ENCODE measurements at regions not wholly inside any gene's neighbourhood (a gene's known extent, or its start where the extent isn't known, plus 50 kb on each side); places are given as distances from the start of the nearest gene placed in this dataset.
"Not testable (repeated sequence)": the region's sequence is repeated elsewhere in the genome, so short reads cannot be mapped to it uniquely, and the experiment has no call there.

DNA sequence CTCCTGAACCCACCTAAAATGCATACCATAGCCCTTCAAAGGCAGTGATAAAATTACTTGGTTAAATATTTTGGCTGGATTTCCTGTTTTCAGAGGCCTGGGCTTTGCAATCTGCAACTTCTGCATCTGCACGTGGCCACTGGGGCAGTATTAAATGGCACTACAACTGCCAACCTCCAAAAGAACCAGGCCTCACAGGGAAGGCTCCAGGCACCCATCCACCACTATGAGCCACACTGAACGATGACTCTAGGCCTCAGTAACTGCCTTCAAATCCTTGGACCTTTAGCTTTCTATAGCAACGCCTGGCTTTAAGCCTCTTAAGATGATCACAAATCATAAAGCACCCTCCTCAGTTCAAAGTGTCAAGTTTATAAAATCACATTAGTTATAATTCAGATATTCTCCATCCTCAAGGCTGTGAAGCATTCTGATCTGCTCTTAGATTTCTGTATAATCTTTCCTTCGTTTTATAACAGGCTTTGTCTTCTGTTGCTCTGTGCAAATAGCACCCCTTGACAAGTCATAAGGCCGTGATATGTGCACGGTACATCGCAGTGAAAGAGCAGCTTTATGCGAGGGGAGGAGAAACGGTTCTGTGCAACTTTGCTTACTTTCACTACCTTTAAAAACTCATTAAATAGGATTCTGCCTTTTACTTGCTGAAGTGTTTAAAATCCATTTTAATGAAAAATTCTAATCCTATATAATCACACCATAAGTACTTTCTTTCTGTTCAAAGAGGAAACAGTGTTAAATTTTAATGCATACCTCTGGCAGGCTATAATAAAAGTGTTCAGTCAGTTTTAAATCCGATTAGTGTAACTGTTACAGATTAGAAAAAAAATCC is 196.4 kb upstream of the G2E3 start:
- no peak for DNase-seq (ENCODE audit: low read depth, low spot score)

- DNase-seq (ENCODE audit: low read depth, low spot score) = not testable (repeated sequence)
Observed at GRCh38 chr14:30363219-30363880, 195.6 kb upstream of the G2E3 start.

DNA sequence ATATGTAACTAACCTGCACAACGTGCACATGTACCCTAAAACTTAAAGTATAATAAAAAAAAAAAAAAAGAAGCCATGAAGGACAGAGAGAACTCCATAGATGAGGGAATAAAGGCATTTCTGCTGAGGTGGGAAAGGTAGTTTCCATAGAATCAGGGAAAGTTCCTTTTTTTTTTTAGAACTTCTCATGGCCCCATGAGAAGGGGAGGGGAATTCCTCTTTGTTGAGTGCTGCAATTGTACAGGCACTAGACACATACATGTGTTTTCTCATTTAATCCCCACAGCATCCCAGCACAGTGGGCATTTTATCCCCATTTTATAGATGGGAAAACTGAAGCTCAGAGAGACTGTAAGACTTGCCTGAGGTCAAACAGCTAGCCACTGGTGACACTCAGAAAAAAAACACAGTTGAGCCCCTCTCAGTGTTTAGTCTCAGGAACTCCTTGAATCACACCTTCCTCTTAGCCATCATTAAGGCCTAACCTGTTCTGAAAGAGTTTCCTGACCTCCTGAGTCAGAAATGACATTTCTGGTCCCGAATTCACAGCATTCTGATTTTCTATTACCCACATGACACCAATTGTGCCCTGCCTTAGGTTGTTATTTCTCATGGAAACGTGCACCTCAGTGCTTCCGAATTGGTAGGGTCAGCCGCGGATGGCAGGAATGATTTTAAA is 189.3 kb upstream of the G2E3 start:
- no peak for DNase-seq (ENCODE audit: low read depth, low spot score)

DNA sequence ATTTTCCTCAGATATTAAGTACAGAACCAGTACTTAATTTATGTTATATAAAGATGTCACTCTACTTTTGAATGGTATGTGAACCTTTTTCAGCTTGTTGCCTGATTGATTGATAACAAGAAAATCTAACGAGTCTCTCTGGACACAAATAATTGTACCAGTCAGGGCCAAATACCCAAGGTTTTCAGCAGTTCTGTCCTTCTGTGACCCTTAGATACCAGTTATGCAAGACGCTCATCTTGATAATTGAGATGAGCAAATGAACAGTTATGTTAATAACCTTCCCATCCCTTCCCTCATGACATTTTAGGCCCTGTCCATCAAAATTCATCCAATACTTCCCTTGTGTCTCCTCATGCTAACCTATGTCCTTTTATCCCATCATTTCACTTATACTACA is 185.9 kb upstream of the G2E3 start:
- no peak for DNase-seq (ENCODE audit: low read depth, low spot score)

DNA sequence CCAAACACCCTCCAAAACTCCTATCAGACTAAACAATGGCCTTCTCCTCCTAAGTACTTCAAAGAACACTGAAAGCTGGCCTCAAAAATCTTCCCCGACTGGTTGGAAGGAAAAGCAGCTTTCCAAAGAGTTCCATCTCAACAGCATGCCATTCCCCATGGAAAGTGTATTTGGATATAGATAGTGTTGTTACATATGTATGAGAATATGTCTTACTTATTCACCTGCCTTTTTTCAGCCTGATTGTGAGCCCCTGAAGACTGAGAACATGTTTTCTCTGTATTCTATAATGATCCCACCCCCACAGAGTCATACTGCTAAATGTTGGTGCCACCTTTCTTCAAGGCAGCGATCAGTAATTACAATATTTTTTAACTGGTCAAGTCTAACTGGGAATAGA is 185.4 kb upstream of the G2E3 start:
- DNase-seq (ENCODE audit: low read depth, low spot score) = no peak

DNA sequence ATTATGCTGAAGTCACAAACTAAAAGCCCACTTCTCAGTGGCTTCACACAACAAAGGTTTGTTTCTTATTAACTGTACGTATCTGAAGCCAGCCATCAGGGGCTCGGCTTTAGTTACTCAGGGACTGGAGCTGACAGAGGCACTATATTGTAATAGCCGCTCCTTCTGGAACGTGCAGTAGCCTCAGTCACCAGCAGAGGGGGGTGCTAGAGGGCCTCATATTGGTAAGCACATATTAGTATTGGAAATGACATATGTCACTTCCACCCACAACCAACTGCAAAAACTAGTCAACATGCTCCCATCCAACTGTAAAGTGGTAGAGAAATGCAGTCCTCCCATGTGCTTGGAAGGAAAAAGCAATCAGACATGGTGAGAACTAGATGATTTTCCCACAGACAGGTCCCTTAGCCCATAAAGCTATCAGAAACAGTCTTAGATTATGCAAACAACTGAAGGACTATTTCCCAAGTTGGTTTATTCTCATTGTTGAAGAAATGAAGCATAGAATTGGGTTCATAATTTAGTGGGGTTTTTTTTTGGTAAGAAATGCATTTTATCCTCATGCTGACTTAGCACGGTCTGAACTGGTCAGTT is 183.6 kb upstream of the G2E3 start:
- DNase-seq (ENCODE audit: low read depth, low spot score) = peak; percentile 23

DNA sequence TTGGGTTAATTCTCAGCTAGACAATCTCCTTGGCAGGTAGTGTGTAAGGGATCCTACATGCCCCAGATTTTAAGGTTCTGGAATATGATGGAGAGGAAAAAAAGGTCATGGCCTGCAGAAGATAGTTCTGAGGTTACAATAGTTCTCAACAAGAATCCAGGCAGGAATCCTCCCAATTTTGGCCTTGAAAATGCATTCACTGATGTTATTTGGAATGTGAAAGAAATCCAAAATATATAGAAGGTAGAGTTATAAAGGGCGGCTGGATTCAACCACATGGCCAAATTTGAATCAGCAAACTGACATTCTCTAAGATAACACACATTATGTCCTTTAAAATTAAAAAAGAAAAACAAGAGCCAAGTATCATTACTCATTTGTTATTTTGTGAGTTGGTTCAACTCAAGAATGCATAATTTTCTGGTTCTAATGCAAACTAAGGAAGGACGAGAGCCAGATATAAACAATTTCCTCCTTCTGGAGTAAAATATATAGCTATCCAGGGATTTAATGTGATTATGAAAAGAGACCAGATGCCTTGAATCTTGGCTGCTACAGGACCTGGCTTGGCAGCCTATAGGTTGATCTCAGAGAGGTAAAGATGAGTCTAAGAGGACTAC is 177.0 kb upstream of the G2E3 start:
- no peak for DNase-seq (ENCODE audit: low read depth, low spot score)

- DNase-seq (ENCODE audit: low read depth, low spot score) = no peak
Observed at GRCh38 chr14:30385925-30386324, 173.0 kb upstream of the G2E3 start.

DNA sequence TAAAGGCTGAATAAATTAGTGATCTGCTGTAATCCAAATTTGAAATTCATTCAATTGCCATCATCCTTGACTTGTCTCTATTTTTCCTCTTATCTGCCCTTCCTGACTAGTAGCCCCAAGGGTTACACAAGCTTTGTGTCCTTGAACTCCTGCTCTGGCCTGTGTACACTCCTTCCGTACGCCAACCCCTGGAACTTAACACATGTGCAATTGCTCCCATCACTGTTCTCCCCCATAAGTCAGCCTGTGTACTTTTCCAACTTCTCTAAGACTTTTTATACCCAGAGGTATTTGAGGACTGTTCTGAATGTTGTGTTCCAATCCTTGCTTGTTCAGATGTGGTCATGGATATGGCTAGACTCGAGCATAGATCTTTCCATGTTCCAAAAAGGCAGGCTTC is 171.1 kb upstream of the G2E3 start:
- DNase-seq (ENCODE audit: low read depth, low spot score) = no peak

DNA sequence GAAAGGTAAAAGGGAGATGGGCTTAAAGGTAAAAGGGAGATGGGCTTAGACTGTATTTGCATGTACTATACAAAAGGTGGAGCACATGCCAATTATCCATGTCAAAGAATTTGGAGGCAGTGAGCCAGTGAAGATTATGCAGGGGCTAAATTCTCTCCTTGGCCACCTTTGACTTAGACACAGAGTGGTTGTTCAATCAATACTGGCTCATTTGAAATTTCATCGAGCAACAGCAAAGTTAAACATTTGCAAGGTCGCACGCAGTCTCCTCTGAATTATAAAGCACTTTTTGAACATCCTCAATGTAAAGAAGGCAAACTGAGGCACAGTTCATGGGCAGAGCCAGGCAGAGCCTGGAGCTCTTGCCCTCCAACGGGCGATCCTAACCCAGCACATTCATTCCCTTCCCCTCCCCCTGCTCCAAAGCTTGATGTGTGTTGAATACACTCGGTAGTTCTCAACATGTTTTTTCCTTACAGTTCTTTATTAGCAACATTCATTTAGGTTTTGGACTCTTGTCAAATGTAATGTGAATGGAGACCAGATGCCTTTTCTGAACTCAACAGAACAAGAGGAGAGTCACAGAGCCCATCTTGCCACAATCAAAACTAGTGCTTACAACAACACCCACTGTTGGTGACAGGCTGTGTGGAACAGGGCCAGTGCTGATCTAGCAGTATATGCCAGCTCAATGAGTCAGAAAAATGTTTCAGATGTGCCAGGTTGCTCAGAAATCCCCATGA is 169.7 kb upstream of the G2E3 start:
- DNase-seq (ENCODE audit: low read depth, low spot score) = no peak

DNA sequence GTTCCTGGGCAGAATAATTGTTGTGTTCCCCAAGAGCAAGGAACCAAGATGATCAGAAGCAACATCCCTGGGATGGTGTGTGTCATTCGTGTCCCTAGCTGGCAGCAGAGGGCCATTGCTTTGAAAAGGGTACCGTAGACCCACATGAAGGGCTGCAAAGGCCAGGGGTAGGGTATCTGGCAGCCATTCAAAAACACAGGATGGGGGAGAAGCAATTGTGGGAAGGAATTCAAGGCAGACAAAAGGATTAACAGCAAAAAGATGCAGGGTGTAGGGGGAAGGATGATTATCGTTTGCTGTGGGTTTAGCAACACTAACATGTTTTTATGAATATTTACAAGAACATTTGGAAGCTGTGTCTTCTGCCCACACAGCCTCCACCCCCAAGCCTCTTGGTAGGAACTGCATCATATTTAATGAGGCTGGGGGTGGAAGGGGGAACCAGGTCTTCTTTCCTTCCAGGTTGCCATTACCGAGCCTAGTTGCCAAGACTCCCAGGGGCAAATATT is 169.0 kb upstream of the G2E3 start:
- no peak for DNase-seq (ENCODE audit: low read depth, low spot score)

DNA sequence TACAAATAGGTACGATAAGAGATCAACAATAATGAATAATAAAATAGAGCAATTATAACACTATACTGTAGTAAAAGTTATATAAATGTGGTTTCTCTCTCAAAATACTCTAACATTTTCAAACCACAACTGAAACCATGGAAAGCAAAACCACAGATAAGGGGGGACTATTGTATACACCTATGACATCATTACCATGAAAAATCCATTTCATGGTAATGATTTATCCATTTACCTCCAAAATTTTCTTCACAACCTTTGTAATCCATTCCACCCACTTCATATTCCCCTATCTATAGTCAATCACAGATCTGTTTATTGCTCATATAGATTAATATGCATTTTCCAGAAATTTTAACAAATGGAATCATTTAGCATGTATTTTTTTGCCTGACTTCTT is 163.9 kb upstream of the G2E3 start:
- no peak for DNase-seq (ENCODE audit: low read depth, low spot score)

GRCh38 chr14:30402846-30403245 is 156.1 kb upstream of the G2E3 start:
- DNase-seq (ENCODE audit: low read depth, low spot score) = no peak

DNA sequence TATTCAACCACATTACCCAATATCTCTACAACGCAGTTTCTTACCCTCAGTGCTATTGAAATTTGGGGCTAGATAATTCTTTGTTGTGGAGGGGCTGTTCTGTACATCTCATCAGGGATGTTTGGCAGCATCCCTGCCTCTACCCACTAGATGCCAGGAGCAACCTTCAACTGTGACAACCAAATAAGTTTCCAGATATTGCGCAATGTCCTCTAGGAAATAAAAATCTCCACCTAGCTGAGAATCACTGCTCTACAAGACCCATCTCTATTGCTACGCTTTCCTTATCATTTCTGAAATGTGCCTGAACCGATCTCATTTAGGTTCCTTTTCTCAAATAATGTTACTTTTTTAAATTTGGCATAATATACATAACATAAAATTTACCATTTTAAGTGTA is 155.2 kb upstream of the G2E3 start:
- DNase-seq (ENCODE audit: low read depth, low spot score) = no peak

DNA sequence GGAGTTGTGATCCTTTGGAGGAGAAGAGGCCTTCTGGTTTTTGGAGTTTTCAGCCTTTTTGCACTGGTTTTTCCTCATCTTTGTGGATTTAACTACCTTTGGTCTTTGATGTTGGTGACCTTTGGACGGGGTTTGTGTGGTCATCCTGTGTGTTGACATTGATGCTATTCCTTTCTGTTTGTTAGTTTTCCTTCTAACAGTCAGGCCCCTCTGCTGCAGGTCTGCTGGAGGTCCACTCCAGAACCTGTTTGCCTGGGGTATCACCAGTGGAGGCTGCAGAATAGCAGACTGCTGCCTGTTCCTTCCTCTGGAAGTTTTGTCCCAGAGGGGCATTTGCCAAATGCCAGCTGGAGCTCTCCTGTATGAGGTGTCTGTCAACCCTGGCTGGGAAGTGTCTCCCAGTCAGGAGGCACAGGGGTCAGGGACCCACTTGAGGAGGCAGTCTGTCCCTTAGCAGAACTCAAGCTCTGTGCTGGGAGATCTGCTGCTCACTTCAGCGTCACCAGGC is 149.4 kb upstream of the G2E3 start:
- DNase-seq (ENCODE audit: low read depth, low spot score) = not testable (repeated sequence)

DNA sequence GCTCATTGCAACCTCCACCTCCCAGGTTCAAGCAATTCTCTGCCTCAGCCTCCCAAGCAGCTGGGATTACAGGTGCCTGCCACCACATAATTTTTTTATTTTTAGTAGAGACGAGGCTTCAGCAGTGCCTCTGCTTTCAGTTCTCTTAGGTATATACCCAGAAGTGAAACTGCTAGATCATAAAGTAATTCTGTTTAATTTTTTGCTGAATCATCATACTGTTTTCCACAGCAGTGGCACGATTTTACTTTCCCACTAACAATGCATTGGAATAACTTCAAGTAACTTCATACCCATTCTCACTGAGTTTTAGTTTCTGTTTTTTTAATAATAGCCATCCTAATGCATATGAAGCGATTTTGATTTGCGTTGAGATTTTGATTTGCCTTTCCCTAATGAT is 148.0 kb upstream of the G2E3 start:
- DNase-seq (ENCODE audit: low read depth, low spot score) = no peak

DNA sequence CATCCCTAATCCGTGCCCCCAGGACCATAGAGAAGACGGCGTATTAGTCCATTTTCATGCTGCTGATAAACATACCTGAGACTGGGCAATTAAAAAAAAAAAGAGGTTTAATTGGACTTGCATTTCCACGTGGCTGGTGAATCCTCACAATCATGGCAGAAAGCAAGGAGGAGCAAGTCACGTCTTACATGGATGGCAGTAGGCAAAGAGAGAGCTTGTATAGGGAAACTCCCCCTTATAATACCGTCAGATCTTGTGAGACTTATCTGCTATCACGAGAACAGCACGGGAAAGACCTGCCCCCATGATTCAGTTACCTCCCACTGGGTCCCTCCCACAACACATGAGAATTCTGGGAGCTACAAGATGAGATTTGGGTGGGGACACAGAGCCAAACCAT is 145.8 kb upstream of the G2E3 start:
- DNase-seq (ENCODE audit: low read depth, low spot score) = not testable (repeated sequence)

DNA sequence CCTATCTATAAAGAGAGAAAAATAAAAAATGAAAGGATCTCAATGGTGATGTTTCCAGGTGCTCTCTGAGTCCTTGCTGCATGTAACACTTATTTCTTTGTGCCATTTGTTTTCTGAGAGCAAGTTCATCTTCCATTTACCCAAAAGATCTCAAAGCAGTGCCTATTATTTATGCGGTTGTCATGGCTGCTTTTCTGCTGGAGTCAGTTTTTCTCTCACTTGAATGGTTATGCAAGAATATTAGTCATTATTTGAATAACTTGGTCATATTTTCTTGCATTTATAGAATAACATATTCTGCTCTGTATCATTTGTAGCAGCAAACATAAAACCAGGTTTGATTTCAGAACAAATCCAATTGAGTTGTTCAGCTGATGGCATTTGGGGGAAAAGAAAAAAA is 141.8 kb upstream of the G2E3 start:
- DNase-seq (ENCODE audit: low read depth, low spot score) = no peak

GRCh38 chr14:30417999-30418398 is 141.0 kb upstream of the G2E3 start:
- DNase-seq (ENCODE audit: low read depth, low spot score) = no peak

DNA sequence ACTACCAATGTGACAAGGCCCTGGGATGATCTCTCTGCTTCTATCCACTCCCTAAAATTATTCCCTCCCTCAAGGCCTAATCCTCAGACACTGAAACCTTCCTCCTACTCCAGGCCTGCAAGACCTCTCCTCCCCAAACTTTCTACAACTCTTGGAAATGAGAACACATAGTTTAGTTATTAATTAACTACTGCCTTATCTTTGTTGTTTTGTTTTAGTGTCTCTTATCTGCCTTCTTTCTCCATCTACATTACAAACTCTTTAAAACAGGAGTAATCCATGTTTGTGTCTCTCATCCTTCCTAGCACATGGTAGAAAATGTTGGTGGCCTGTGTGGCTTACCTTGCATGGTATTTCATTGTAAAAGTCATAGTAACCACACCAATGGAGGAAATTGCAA is 139.9 kb upstream of the G2E3 start:
- no peak for DNase-seq (ENCODE audit: low read depth, low spot score)

DNA sequence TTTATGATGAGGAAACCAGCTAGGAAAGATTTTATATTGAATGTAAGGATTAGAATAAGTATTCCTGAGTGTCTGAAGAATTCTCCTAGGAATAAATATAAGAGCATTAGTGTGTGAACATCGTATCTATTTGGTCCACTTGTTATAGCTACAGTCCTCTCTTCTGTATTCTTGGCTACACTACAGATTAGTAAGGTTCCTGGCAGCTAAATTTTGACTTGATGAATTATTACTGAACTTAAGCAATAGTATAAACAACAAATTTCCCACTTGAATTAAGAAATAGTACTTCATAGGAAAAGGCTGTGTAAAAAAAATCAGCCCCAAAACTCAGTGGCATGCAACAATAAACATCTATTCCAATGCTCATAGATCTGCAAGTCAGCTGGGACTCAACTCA is 138.4 kb upstream of the G2E3 start:
- DNase-seq (ENCODE audit: low read depth, low spot score) = no peak

Data from smooth muscle cell of the brain vasculature (primary cell).